NCI-H82 (cell line): ENCODE measurements at regions not wholly inside any gene's neighbourhood (a gene's known extent, or its start where the extent isn't known, plus 50 kb on each side); places are given as distances from the start of the nearest gene placed in this dataset.

Experiments used
- DNase-seq: peaks from one replicate; lab custom pipeline; 2025; lab: John Stamatoyannopoulos, UW

- DNase-seq = no peak
Measured at GRCh38 chr12:126383506-126383905, 1318.3 kb downstream of the AACS start.

DNA sequence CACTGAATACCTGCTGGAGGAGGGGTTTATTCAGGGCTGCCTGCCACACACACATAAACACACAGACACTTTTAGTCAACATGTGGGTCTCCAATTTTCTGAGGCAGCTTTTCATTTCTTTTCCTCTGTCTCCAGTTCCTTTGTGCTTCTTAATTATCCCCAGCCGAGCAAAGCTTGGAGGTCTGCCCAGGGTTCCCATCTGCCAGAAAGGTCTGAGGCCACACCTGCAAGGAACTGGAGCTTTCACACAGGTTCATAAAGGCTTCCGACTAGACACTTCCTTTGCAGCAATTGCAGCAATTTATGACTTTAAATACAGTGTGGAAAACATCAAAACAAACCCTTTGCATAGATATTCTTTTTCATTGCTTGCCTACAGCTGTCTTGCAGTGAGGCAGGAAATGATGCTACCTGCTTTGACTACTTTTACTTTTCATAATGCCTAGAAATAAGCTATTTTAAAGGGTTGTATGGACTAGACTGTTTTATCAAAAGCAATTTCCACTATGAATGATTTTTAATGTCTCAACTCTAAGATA is 1318.9 kb downstream of the AACS start:
- no peak for DNase-seq

GRCh38 chr12:126385785-126386184 is 1320.5 kb downstream of the AACS start:
- DNase-seq = no peak

DNA sequence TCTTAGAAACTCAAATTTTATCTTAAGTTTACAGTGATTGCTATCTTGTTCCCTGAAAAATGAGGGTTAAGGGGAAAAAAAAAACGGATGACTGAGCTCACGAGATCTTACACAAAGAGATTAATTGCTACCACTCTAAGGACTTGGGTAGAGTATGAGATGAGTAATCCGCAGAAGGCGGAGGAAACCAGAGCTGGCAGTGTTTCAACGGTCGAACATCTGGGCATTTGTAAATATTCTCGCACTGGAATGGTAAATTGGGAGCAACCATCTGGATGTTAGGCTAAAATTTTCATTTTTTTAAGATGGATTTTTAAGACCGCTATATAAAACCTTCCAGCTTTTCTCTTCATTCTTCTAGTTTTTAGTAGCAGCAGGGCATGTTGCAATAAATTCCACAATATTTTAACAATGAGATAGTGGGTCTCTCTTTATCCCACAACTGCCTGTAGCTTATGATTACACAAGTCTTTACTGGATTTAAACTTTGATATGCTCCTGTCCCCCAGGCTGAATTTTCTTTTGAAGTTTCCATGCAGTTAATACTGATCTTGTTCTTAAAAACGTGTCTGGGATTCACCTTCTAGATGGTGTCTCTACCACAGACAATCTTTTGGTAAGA is 1324.1 kb downstream of the AACS start:
- DNase-seq = no peak

- DNase-seq = no peak
Measured at GRCh38 chr12:126389961-126390360, 1324.7 kb downstream of the AACS start.

DNA sequence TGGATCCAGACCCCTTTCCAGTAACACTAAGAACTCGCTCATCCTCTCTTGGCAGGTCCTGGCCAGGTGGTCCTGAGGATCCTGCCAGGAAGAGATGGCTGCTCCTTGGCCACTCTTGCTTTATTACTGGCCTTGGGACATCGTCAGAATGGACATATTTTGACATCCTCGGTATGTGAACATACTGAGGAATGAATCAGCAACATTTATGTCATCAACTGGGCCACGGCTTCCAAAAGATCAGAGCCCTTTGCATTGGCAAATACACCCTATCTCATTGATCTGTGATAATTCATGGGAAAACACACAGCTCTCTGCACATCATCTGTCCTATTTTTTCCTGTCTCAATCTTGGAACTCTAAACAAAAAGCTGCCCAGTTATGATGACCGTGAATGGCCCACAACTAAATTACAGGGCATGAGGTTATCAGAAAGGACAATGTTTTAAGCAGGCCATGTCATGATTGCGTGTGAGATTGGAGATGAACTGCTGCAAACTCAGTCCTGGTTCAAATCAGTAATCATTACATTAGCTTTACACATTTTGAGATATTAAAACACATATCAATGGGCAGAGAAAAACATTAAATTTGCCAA is 1325.8 kb downstream of the AACS start:
- no peak for DNase-seq

DNA sequence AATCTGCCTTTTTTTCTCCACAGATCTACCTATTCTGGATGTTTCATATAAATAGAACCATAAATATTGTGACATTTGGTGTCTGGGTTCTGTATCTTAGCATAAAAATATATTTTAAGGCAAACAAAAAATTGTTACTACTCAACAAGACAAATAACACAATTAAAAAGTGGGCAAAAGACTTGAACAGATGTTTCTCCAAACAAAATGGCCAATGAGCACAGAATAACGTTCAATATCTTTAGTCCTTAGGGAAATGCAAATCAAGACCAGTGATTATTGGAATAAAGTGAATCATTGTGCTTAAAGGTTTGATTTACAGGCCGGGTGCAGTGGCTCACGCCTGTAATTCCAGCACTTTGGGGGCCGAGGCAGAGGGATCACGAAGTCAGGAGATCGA is 1331.3 kb downstream of the AACS start:
- no peak for DNase-seq

DNA sequence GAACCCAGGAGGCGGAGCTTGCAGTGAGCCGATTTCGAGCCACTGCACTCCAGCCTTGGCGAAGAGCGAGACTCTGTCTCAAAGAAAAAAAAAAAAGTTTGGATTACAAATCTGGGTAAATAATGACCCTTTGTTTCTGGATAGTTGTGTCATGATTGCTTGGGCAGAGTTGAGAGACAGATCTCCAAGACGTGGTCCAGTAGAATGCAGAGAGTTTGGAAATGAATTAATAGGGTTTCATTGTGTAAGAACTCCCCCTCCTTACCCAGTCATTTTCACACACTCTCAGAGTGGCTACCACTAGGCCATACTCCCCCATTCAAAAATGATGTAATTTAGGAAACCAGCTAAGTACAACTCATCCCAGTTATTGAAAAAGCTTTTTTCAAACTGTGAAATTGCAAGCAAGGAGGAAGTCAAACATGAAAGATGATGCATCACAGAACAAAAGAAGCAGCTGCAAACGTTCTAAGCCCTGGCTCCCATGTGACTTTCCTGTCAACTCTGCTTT is 1331.9 kb downstream of the AACS start:
- no peak for DNase-seq

GRCh38 chr12:126397660-126398059 is 1332.4 kb downstream of the AACS start:
- no peak for DNase-seq

- DNase-seq = no peak
Measured at GRCh38 chr12:126400831-126401230, 1335.6 kb downstream of the AACS start.

DNA sequence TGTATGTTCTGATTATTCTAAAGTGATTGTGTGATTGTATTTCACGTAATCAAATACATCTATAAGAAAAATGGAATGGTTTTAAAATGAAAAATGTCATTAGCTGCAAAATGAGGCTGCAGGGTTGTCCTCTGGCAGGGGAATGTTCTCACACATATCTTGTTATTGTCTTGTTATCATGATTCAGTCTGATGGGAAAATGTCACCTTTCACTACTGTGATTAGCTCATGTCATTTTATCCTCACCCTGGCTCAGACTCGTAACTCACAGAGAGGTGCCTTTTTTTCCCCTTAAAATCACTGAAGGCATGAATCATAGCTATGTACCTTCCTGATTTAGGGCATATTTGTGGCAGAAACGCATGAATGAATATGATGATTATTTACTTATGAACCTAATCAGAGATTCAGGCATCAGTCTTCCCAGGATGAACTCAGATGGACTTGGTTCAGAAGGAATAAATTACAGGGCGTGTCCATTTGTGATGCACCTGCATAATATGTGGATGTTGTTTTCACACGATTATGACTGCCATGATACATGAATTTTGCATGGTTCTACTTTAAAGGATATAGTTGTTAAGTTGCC is 1339.2 kb downstream of the AACS start:
- no peak for DNase-seq

- DNase-seq = no peak
Measured at GRCh38 chr12:126418400-126418799, 1353.2 kb downstream of the AACS start.

DNA sequence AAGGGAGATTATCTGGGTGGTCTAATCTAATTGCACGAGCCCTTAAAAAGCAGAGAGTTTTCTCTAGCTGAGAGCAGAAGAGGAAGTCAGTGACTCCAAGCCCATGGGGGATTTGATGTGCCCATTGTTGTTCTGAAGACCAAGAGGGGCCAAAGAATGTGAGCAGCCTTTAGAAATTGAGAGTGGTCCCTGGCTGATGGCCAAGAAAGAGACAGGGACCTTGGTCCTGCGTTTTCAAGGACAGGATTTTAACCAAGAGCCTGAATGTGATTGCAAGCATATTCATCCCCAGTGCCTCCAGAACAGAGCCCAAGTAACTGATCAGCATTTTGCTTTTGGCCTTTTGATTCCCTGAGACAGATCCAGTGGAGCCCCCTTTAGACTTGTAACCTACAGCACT is 1353.9 kb downstream of the AACS start:
- no peak for DNase-seq

DNA sequence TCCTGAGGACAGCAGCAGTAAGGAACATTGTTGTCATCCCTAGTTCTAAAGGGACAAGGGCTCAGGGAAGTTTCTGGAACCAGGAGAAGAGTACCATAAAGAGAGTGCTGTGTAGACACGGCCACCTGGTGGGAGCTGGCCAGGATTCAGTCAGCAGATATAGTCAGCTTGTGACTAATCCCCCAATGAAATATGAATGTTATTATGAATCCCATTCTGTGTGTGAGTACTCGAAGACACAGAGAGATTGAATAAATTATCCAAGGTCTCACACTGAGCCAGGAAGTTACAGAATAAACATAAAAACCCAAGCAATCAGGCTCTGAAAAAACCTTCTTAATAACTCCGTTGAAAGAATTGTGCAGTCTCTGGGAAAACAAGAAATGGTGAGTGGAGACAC is 1359.5 kb downstream of the AACS start:
- DNase-seq = no peak

DNA sequence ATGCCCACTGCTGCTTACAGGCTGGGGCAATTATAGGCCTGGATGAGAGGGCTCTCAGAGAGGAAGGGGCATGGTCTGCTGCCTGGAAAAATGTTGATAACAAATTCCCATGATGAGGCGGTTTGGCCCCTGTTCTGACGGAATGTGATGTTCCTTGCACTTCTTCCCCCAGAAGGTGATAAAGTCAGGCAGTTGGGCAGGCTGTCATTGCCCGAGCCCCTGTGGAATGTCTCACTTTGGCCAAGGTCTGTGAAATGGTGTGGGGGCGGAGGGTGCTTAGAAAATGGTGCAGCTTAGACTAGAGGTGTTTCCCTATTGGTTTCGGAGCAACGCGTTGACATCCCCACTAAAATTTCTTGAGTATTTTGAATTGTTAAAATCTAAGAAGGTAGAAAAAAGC is 1360.0 kb downstream of the AACS start:
- DNase-seq = no peak

DNA sequence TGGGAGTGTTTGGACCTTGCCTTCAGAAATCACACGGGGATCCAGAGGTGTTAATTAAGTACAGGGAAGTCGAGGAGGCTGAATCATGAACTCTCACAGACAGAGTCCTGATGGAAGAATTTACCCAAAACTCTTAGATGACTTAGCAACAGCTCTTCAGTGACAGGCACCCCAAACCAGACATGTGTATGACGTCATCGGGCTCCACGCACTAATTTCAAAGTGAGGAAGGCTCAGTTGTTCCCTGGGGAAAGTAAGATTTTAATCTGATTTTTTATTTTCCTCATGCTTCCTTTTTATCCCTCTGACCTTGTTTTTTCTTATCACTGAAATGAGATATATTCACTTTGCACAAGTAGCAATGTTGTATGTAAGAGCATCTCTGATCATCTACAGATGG is 1363.5 kb downstream of the AACS start:
- DNase-seq = no peak

GRCh38 chr12:126430921-126431320 is 1365.7 kb downstream of the AACS start:
- DNase-seq = no peak

- no peak for DNase-seq
Measured at GRCh38 chr12:126431767-126432166, 1366.5 kb downstream of the AACS start.

GRCh38 chr12:126432780-126433179 is 1367.5 kb downstream of the AACS start:
- DNase-seq = no peak

GRCh38 chr12:126434412-126434985 is 1369.3 kb downstream of the AACS start:
- no peak for DNase-seq

DNA sequence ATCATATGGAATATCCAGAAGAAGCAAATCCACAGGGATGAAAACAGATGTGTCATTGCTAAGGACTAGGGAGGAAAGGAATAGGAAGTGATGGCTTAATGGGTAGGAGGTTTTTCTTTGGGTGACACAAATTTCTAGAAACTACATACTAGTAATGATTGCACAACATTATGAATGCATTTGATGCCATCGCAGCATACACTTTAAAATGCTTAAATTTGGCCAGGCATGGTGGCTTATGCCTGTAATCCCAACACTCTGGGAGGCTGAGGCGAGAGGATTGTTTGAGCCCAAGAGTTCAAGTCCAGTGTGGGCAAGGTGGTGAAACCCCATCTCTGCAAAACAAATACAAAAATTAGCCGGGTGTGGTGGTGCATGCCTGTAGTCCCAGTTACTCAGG is 1370.8 kb downstream of the AACS start:
- no peak for DNase-seq

DNA sequence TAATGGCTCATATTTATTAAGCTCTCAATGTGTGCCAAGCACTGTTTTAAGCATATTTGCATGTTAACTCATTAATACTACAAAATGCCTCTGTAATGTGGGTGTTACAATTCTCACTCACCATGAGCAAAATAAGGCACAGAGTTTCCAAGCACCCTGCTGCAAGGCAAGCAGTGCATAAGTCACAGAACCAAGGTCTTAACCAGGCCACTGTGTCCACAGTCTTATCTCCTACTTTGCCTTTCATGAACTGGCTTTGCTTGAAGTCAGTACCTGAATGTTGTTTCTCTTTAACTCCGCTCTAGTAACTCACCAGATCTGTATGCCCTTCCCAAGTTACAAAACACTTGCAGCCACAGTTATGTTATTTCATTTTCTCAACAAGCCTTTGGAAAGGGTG is 1372.7 kb downstream of the AACS start:
- no peak for DNase-seq

DNA sequence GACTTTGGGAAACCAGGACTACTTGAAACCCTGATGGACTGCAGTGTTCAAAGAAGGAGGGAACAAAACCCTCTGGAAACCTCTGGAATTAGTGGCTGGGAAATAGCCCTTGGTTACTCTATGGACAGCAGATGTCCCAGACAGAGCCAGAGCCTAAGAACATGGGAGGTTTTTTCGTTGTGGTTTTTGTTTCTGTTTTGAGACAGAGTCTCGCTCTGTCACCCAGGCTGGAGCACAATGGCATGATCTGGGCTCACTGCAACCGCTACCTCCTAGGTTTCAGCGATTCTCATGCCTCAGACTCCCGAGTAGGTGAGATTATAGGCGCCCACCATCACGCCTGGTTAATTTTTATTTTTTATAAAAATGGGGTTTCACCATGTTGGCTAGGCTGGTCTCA is 1378.7 kb downstream of the AACS start:
- no peak for DNase-seq
